GM21737 (cell line): ENCODE measurements at regions not wholly inside any gene's neighbourhood (a gene's known extent, or its start where the extent isn't known, plus 50 kb on each side); places are given as distances from the start of the nearest gene placed in this dataset.
"Not testable (repeated sequence)": the region's sequence is repeated elsewhere in the genome, so short reads cannot be mapped to it uniquely, and the experiment has no call there.

ENCODE experiments used
- ATAC-seq: cut with Tn5 transposase; IDR thresholded peaks from one replicate; pipeline ENCODE4 v1.9.1; 2021; ENCODE audit warnings: mild to moderate bottlenecking, moderate library complexity; ENCODE audit not compliant: unreplicated experiment

- ATAC-seq = no peak
Measured at GRCh38 chr4:24211856-24212255, 322.0 kb upstream of the PPARGC1A start.

GRCh38 chr4:24210332-24210902 is 320.6 kb upstream of the PPARGC1A start:
- ATAC-seq = no peak

- ATAC-seq = no peak
Measured at GRCh38 chr4:24209906-24210305, 320.1 kb upstream of the PPARGC1A start.

GRCh38 chr4:24209131-24209530 is 319.3 kb upstream of the PPARGC1A start:
- no peak for ATAC-seq

- no peak for ATAC-seq
Measured at GRCh38 chr4:24208691-24209090, 318.8 kb upstream of the PPARGC1A start.

- ATAC-seq = not testable (repeated sequence)
Measured at GRCh38 chr4:24204708-24205107, 314.9 kb upstream of the PPARGC1A start.

GRCh38 chr4:24203926-24204325 is 314.1 kb upstream of the PPARGC1A start:
- no peak for ATAC-seq

- ATAC-seq = no peak
Measured at GRCh38 chr4:24202579-24202978, 312.7 kb upstream of the PPARGC1A start.

- ATAC-seq = no peak
Measured at GRCh38 chr4:24197955-24198354, 308.1 kb upstream of the PPARGC1A start.

GRCh38 chr4:24196785-24197184 is 306.9 kb upstream of the PPARGC1A start:
- ATAC-seq = no peak

- no peak for ATAC-seq
Measured at GRCh38 chr4:24195991-24196736, 306.3 kb upstream of the PPARGC1A start.

- no peak for ATAC-seq
Measured at GRCh38 chr4:24192018-24192641, 302.3 kb upstream of the PPARGC1A start.

GRCh38 chr4:24190761-24191695 is 301.2 kb upstream of the PPARGC1A start:
- ATAC-seq = no peak

GRCh38 chr4:24188459-24188858 is 298.6 kb upstream of the PPARGC1A start:
- ATAC-seq = no peak

GRCh38 chr4:24186466-24186865 is 296.6 kb upstream of the PPARGC1A start:
- ATAC-seq = no peak

GRCh38 chr4:24181005-24181404 is 291.2 kb upstream of the PPARGC1A start:
- ATAC-seq = no peak

GRCh38 chr4:24180586-24180985 is 290.7 kb upstream of the PPARGC1A start:
- no peak for ATAC-seq

- no peak for ATAC-seq
Measured at GRCh38 chr4:24179201-24179840, 289.5 kb upstream of the PPARGC1A start.

- ATAC-seq = not testable (repeated sequence)
Measured at GRCh38 chr4:24177443-24177842, 287.6 kb upstream of the PPARGC1A start.

- no peak for ATAC-seq
Measured at GRCh38 chr4:24175707-24176106, 285.9 kb upstream of the PPARGC1A start.

- ATAC-seq = no peak
Measured at GRCh38 chr4:24174602-24175001, 284.8 kb upstream of the PPARGC1A start.
